Renal cortical epithelial cell (primary cell): ENCODE measurements at regions not wholly inside any gene's neighbourhood (a gene's known extent, or its start where the extent isn't known, plus 50 kb on each side); places are given as distances from the start of the nearest gene placed in this dataset.
"Not testable (repeated sequence)": the region's sequence is repeated elsewhere in the genome, so short reads cannot be mapped to it uniquely, and the experiment has no call there.

Experiments used
- DNase-seq: peaks from one replicate; pipeline ENCODE4 v3.0.0-alpha.2; 2011; ENCODE audit warnings: low read depth

DNA sequence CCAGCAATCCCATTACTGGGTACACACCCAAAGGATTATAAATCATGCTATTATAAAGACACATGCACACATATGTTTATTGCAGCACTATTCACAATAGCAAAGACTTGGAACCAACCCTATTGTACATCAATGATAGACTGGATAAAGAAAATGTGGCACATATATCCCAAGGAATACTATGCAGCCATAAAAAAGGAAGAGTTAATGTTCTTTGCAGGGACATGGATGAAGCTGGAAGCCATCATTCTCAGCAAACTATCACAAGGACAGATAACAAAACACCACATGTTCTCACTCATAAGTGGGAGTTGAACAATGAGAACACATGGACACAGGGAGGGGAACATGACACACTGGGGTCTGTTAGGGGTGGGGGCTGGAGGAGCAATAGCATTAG, 177.2 kb upstream of the TBX18 start:
- not testable (repeated sequence) for DNase-seq

- DNase-seq = no peak
These were observed 164.8 kb upstream of the TBX18 start for GRCh38 chr6:84929212-84929611.

DNA sequence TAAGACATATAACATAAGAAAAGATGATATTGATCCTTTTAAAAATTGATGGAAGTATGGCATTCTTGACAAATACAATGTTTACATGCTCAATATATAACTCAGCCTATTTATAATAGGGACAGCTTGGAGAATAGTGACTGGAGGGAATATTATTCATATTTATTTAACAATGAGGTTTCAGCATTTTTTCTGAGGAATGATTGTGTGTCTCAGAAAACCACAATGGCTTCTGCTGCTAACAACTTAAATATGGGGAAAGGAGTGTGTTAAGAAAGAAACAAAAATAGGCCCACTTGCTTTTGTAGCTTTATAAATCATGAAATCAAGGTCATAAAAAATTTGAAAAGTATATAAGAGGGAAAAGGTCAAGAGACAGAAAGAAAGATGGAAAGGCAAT, 163.2 kb upstream of the TBX18 start:
- no peak for DNase-seq

GRCh38 chr6:84926189-84927155, 162.1 kb upstream of the TBX18 start:
- peak; percentile 6 for DNase-seq

DNA sequence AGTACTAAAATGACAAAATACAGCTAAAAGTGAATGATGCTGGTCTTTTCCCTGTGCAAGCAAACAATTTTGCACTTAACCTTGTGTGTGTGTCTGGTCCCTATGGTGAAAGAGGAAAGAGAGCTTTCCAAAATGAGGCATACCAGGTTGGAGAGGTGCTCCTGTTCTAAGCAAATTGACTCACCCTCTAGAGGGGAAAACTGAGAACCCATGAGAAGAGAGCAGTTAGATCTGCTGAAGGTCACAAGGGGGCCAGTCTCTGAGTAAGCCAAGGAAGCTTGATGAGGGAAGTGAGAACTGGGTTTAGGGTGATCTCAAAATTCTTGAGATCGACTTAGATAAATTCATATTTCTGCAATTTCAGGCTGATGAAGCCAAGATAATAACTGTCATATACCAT, 157.5 kb upstream of the TBX18 start:
- DNase-seq = no peak

GRCh38 chr6:84920021-84920420, 155.6 kb upstream of the TBX18 start:
- DNase-seq = no peak

GRCh38 chr6:84916704-84917103, 152.3 kb upstream of the TBX18 start:
- DNase-seq = no peak

DNA sequence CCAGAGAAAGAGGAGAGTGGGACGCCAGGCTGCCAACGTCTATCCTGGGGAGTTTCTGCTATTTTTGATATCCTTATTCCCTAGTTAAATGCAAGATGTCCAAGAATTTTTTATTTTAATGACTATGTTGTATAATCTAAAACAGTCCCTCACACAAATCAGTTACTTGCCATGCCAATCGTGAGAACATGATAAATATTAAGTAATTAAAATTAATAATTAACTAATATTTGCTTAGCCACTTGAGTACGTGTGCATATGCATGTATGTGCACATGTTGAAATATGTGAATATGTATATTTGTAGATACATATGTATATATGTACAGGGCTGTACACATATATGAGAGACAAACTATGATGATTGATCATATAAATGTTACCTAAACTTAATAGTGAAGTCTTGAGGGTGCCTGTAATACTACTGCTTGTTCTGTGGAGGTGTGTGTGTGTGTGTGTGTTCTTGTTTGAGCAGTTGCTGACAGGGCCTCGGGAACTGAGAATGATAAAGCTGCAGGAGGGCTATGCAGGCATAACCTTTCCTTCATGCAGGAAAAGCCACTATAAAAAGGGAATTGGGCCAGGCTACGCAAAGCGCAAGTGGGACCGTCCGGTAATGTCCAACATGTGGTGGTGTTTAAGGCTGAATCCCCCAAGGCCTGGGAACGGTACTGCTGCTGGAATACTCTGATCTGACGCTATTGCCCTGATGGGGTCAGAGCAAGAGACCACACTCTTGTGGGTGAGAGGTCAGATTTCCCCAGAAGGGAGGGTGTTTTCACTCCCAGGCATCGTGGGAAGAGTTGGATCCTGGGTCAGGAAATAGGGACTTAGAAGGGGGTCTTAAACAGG, 148.3 kb upstream of the TBX18 start:
- DNase-seq = no peak

- no peak for DNase-seq
These were observed 146.7 kb upstream of the TBX18 start for GRCh38 chr6:84910906-84911607.

DNA sequence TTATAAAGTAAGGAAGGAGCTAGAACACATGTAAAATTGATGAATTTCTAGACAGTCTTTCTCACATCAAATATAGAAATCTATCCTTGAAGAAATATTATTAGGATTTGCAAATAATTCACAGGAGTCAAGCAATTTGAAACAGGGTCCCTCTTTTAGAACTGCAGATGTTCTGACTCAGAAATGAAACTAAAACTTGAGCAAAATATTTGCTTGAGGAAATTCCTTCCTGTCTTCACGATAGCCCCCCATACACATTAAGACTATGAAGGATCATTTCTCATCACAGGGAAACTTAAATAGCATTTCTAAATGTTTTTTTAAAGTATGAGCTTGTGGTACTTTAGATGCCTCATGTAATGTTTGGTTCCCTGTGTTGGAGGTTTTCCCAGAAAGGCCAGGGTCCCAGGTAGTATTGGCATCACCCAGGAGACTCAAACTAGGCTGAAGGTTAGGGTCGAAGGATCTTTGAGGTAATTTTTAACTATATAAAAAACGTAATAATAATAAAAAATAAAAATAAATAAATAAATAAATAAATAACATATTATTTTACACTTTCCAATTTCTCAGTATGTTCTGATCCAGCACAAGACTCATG, 144.0 kb upstream of the TBX18 start:
- no peak for DNase-seq

- DNase-seq = no peak
These were observed 142.1 kb upstream of the TBX18 start for GRCh38 chr6:84906514-84906913.

DNA sequence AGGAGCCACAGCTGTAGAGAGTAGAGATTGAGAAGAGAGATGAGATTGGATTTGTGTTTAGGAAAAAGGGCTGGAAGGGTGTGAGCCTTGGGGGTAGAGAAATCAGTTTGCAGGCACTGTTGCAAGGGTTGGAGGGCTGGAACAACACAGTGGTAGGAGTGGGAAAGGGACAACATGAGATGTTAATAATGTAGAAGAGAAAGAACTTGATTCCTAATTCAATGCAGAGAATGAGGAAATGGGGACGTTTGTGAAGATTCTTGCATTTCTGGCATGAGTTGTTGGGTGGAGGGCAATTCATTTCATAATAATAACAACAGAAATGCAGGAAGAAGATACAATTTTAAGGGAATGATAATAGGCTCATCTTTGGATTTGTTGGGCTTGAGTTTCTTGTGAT, 141.4 kb upstream of the TBX18 start:
- DNase-seq = no peak

GRCh38 chr6:84902354-84902928, 138.0 kb upstream of the TBX18 start:
- DNase-seq = peak; percentile 42

DNA sequence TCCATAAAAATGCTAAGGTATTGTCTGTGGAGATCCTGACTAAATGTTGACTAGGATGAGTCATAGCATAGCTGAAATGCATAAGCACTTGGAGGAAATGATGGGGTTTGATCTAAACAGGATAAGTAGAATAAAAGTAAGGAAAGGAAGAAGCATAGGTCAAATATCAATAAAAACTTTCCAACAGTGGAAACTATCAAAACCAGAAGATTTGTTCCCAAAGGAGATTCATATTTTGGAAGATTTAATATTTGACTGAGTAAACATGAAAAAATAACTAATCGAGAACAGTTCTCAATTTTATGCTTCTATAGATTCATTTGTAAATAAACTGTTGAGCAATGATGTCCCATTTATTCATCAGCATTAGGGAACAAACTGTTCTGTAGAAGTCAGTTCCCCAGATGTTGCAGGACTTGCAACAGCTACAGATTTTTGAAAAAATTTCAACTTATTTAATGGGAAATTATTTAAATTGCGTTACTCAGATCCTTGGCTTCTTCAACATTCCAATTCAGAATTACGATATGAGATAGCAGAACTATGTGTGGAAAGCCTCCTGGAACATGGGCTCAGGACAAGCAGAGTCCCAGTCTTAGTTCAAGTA, 133.7 kb upstream of the TBX18 start:
- DNase-seq = peak; percentile 75

DNA sequence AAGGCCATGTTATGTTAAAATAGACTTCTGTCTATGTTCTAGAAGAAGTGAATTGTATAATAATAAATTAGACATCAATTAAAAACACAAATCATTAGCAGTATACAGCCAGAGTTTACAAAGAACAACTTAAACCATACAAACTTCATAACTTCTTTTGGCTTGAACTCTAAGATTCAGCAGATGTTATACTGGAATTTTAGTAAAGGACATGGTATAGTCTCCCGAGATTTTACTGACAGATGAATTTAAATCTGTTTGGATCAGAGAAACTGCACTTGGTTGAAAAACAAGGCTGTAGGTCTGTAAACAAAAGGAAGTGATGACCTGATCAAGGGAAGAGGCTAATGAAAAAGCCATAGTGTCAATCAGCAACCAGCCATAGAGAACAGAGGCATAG, 132.6 kb upstream of the TBX18 start:
- DNase-seq = no peak

DNA sequence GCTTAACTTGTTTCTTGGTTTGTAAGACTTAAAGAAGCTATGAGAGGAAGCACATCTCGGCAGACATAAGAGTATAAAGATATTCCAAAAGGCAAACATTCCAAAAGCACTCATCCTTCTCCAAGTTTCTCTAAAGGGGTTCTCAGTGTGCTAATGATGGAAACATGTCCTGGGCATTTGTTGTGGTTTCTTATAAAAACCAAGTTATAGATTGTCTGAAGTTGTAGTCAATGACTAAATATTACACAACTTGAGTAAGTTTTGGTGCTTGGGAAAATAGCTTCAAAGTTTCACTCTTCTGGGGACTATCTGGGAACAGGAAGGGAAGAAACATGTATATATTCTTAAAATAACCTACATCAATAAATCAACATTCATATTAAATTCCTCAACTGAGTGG, 128.3 kb upstream of the TBX18 start:
- peak; percentile 81 for DNase-seq

DNA sequence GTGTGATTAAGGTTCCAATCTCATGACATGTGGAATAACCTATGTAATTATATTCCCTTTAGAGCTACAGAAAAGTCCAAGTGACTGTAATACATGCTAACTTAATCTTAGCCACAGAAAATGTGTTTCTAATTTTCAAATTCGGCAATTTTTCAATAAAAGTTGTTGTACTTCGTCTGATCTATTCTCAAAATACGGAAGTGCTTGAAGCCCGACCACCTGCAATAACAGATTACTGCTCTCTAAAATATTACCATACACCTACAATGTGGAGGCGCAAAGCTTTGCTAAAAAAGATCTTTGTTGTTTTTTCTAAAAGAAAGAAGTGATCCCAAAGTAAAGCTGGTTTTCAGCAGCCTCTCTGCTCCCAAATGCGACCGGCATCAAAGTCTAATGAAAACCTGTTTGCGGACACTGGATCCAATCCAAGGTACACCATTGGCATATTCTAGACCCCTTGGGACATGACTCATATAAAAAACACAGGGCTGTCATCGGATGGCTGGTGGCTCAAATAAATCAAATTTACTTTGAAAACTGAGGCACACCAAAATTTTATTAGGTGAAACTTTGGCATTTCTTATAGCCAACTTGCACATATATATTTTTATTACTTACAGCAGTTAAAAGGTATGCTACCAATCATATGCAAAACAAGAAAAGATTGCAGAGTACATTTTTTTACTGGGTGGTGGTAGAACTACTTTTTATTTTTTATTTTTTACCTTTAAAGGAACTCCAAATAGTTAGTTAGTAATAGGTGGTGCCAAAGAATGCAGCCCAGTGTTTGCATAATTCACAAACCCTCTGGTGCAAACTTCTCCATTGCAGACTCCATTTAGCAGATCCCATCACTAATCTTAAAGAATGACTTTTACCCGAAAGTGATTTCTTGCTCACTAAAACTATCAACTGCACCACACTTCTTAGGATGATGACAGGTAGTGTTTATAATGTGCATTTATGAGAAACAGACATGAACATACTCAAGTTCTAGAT, 118.7 kb upstream of the TBX18 start:
- DNase-seq = no peak

DNA sequence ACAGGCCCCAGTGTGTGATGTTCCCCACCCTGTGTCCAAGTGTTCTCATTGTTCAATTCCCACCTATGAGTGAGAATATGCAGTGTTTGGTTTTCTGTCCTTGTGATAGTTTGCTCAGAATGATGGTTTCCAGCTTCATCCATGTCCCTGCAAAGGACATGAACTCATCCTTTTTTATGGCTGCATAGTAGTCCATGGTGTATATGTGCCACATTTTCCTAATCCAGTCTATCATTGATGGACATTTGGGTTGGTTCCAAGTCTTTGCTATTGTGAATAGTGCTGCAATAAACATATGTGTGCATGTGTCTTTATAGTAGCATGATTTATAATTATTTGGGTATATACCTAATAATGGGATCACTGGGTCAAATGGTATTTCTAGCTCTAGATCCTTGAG, 115.0 kb upstream of the TBX18 start:
- not testable (repeated sequence) for DNase-seq

DNA sequence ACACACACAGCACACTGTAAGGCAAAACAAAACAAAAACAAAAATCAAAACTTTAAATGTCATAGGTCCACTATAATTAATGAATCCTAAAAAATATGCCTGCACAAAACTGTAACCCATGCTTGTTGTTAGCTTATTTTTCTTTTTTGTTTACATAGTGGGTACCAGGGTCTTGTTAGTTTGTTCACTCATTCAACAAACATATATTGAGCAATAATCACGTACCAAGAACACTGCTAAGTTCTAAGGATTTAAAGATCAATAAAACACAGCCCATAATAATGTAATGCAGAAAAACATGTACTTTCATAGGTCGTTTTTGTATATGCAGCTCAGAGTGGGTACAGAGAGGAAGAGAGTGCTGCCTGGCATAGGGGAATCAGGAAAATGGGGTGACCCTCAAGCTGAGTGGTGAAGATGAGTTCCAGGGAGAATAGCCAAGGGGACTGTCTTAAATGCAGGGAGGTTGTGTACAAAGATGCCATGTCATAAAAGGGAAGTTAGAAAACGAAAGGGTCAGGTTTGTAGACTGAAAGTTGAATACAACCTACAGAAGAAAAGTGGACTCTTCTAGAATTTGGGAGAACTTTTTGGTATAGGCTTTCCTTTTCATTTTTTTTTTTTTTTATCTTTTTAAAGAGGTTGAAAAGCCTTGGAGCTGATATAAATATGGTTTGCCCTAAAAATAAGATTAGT, 113.3 kb upstream of the TBX18 start:
- no peak for DNase-seq
